Endothelial cell of umbilical vein (primary cell): ENCODE measurements at regions not wholly inside any gene's neighbourhood (a gene's known extent, or its start where the extent isn't known, plus 50 kb on each side); places are given as distances from the start of the nearest gene placed in this dataset.

Source experiments
- BruUV-seq: library from RNA; stranded (reverse); fragments of 400-500 nt; replicated peaks from 2 replicates; lab custom pipeline; 2021; lab: Mats Ljungman, UMichigan
- CTCF ChIA-PET: fragments of 300-600, 350-600 bp; sonication (Branson Sonifier 250); formaldehyde crosslinking; loops from one replicate; lab custom pipeline; 2021; ENCODE audit warnings: antibody characterized with exemption, inconsistent platforms; lab: Charles Lee
- POLR2A ChIA-PET: fragments of 300-600, 350-600 bp; sonication (Branson Sonifier 250); formaldehyde crosslinking; loops from one replicate; lab custom pipeline; 2021; ENCODE audit warnings: antibody characterized with exemption, inconsistent platforms; lab: Charles Lee
- DNase-seq: peaks from one replicate; pipeline ENCODE4 v3.0.0-alpha.2; 2011; ENCODE audit warnings: low read depth, low spot score
- FAIRE-seq: peaks from 2 replicates; lab custom pipeline; 2011; peaks lifted over from hg19 to GRCh38; lab: Jason Lieb, UNC
- H2AFZ ChIP-seq: 2 replicates; pipeline ENCODE4 v1.6.0; 2012; ENCODE audit warnings: low read depth, low read length, control low read depth, inconsistent platforms
- H3K27ac ChIP-seq: 2 replicates; pipeline ENCODE4 v1.5.1; 2011; ENCODE audit warnings: low read depth, mild to moderate bottlenecking, control low read depth, low read length, moderate library complexity; ENCODE audit not compliant: insufficient read depth
- H3K27me3 ChIP-seq, 2 experiments: 2 replicates each; pipeline versions ENCODE4 v1.6.0 to v1.6.1; 2011; ENCODE audit warnings: low read length in 2 of 2, mixed read lengths in 1 of 2; ENCODE audit not compliant: control insufficient read depth in 2 of 2, insufficient read depth in 2 of 2
- H3K36me3 ChIP-seq, 2 experiments: 2 replicates in 1 of 2; 3 replicates in 1 of 2; pipeline ENCODE4 v1.5.1; 2011; ENCODE audit warnings: low read length in 2 of 2, mild to moderate bottlenecking in 1 of 2, moderate library complexity in 1 of 2; ENCODE audit not compliant: control insufficient read depth in 2 of 2, insufficient read depth in 2 of 2; ENCODE audit errors: extremely low read depth in 1 of 2
- H3K4me1 ChIP-seq: 3 replicates; pipeline ENCODE4 v1.5.1; 2011; ENCODE audit warnings: mild to moderate bottlenecking, low read length; ENCODE audit not compliant: control insufficient read depth, insufficient read depth; ENCODE audit errors: extremely low read depth
- H3K4me2 ChIP-seq: 2 replicates; pipeline ENCODE4 v1.6.1; 2011; ENCODE audit warnings: low read length, control low read depth, mixed read lengths; ENCODE audit not compliant: insufficient read depth
- H3K4me3 ChIP-seq, 3 experiments: fragments of 200-600 bp in 1 of 3; sonication (generic), shearing (Covaris generic) in 1 of 3; replicated peaks in 1 of 3; 2 replicates each; pipeline ENCODE4 v1.5.1; 2011 to 2016; ENCODE audit warnings: control low read depth in 3 of 3, low read length in 3 of 3, mild to moderate bottlenecking in 2 of 3, inconsistent platforms in 1 of 3, low read depth in 1 of 3, moderate library complexity in 1 of 3; ENCODE audit not compliant: insufficient read depth in 1 of 3
- H3K79me2 ChIP-seq: 2 replicates; pipeline ENCODE4 v1.6.0; 2012; ENCODE audit warnings: low read length, inconsistent platforms; ENCODE audit not compliant: control insufficient read depth, insufficient read depth
- H3K9ac ChIP-seq: replicated peaks from 2 replicates; pipeline ENCODE3; 2011; ENCODE audit warnings: low read length, control low read depth; ENCODE audit not compliant: insufficient read depth; ENCODE audit errors: extremely low read depth
- H3K9me1 ChIP-seq: replicated peaks from 3 replicates; pipeline ENCODE4 v1.6.0; 2011; ENCODE audit warnings: mild to moderate bottlenecking, low read length; ENCODE audit not compliant: control insufficient read depth, insufficient read depth; ENCODE audit errors: extremely low read depth
- H3K9me3 ChIP-seq: replicated peaks from 2 replicates; pipeline ENCODE4 v1.5.1; 2012; ENCODE audit warnings: low read length, inconsistent platforms; ENCODE audit not compliant: control insufficient read depth, insufficient read depth
- H4K20me1 ChIP-seq: replicated peaks from 2 replicates; pipeline ENCODE3; 2011; ENCODE audit warnings: mild to moderate bottlenecking, low read length; ENCODE audit not compliant: control insufficient read depth, insufficient read depth; ENCODE audit errors: extremely low read depth
- EZH2 ChIP-seq: IDR thresholded peaks from 2 replicates; pipeline ENCODE4 v1.6.1; 2012; ENCODE audit warnings: borderline replicate concordance, low read depth, mild to moderate bottlenecking, moderate library complexity, low read length, inconsistent platforms; ENCODE audit not compliant: severe bottlenecking
- FOS ChIP-seq: IDR thresholded peaks from 2 replicates; pipeline ENCODE4 v1.6.1; 2011; ENCODE audit warnings: mild to moderate bottlenecking, low read length, moderate library complexity, borderline replicate concordance; ENCODE audit not compliant: insufficient read depth
- GATA2 ChIP-seq: IDR thresholded peaks from 2 replicates; pipeline ENCODE4 v1.7.0; 2011; ENCODE audit warnings: low read depth, mild to moderate bottlenecking, moderate library complexity, mixed read lengths, low read length; ENCODE audit not compliant: insufficient read length, insufficient read depth
- JUN ChIP-seq: IDR thresholded peaks from 2 replicates; pipeline ENCODE4 v1.6.1; 2011; ENCODE audit warnings: borderline replicate concordance, low read depth; ENCODE audit not compliant: insufficient read length, insufficient read depth
- MYC ChIP-seq: IDR thresholded peaks from one replicate; pipeline ENCODE4 v1.6.1; 2011; ENCODE audit warnings: mild to moderate bottlenecking, low read depth, low read length
- POLR2A ChIP-seq: IDR thresholded peaks from 2 replicates; pipeline ENCODE4 v1.6.1; 2012; ENCODE audit warnings: low read depth, mild to moderate bottlenecking, control low read depth, low read length
- POLR2AphosphoS5 ChIP-seq: IDR thresholded peaks from 2 replicates; pipeline ENCODE4 v1.6.1; 2012; ENCODE audit warnings: low read depth, mild to moderate bottlenecking, control low read depth, low read length, moderate library complexity; ENCODE audit not compliant: insufficient read depth
- dilution Hi-C: fragments of 300-500 bp; cut with MboI; formaldehyde crosslinking; loops from one replicate; pipeline ENCODE4 v1.15.0; 2019; ENCODE audit warnings: low sequenced_read_pairs; ENCODE audit not compliant: extremely low pct_ligation_motif_present
- intact Hi-C: fragments of 100-400 bp; cut with micrococcal nuclease; formaldehyde crosslinking; loops from one replicate; pipeline ENCODE4 v1.10.0; 2022
- TF ChIP-seq, protein P1 (sequence below): IDR thresholded peaks from 2 replicates; pipeline ENCODE4 v1.6.1; 2011; ENCODE audit not compliant: insufficient read depth, insufficient read length
- TF ChIP-seq, protein P2 (sequence below), 2 donors: IDR thresholded peaks; 1 replicate in 1 of 2; 2 replicates in 1 of 2; pipeline ENCODE4 v1.5.1; 2011; ENCODE audit warnings: low read length in 2 of 2, mild to moderate bottlenecking in 2 of 2, moderate library complexity in 2 of 2, control low read depth in 1 of 2, inconsistent platforms in 1 of 2, low read depth in 1 of 2; ENCODE audit not compliant: insufficient read depth in 1 of 2; ENCODE audit errors: extremely low read depth in 1 of 2

DNA sequence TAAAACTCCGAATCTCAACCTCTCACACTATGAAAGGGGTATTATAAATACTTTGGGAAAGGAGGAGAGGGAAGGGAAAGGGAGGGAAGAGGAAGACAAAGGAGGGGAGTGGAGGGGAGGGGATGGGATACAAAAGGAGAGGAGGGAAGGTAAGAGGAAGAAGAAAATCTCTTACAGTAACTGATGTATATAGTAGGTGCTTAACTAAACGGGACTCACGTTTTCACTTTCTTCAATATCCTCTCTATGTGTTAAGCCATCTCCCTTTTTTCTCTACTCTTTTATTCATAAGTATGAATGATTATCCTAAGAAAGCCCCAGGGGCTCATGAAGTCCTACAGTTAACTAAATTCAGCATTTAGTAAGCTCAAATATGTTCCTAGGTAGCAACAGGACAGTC lies 729.6 kb upstream of the NR2F2 start:
- peaks cover 20% of the 10 kb centered on the region for H3K4me1 ChIP-seq
- no TSS peak for BruUV-seq
- no peak overlapping the region for H3K4me3 ChIP-seq
- dilution Hi-C loops (no loop called here), intact Hi-C loops (no loop called here)
- CTCF ChIA-PET, result interaction anchor here (1.0 to 2.8 kb wide), 3 partner anchors 9 to 12 kb away, joined by 3 to 8 read pairs (median 5); no protein-coding TSS in a partner anchor
- no peak overlapping the region for H2AFZ ChIP-seq
- TF ChIP-seq POLR2A, result no peak
- TF ChIP-seq EZH2, result no peak
- TF ChIP-seq, protein P1, sequence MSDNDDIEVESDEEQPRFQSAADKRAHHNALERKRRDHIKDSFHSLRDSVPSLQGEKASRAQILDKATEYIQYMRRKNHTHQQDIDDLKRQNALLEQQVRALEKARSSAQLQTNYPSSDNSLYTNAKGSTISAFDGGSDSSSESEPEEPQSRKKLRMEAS, result no peak
- TF ChIP-seq POLR2AphosphoS5, result no peak
- TF ChIP-seq GATA2, result no peak
- no peak for TF ChIP-seq MYC
- TF ChIP-seq JUN, result no peak
- TF ChIP-seq, protein P2, sequence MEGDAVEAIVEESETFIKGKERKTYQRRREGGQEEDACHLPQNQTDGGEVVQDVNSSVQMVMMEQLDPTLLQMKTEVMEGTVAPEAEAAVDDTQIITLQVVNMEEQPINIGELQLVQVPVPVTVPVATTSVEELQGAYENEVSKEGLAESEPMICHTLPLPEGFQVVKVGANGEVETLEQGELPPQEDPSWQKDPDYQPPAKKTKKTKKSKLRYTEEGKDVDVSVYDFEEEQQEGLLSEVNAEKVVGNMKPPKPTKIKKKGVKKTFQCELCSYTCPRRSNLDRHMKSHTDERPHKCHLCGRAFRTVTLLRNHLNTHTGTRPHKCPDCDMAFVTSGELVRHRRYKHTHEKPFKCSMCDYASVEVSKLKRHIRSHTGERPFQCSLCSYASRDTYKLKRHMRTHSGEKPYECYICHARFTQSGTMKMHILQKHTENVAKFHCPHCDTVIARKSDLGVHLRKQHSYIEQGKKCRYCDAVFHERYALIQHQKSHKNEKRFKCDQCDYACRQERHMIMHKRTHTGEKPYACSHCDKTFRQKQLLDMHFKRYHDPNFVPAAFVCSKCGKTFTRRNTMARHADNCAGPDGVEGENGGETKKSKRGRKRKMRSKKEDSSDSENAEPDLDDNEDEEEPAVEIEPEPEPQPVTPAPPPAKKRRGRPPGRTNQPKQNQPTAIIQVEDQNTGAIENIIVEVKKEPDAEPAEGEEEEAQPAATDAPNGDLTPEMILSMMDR (IDR thresholded peaks at IDR 0.05; ENCODE audit: extremely low read depth in 1 of 2, insufficient read depth in 1 of 2, low read depth in 1 of 2, low read length in 2 of 2), result no peak
- TF ChIP-seq FOS, result no peak
- H3K9ac ChIP-seq, result no peak overlapping the region
- H3K9me1 ChIP-seq, result no peaks in the 10 kb centered on the region
- no peaks in the 10 kb centered on the region for H4K20me1 ChIP-seq
- no peaks in the 10 kb centered on the region for H3K9me3 ChIP-seq
- DNase-seq (no peak), FAIRE-seq (no peak)
- H3K36me3 ChIP-seq, result no peaks in the 10 kb centered on the region
- H3K79me2 ChIP-seq, result no peaks in the 10 kb centered on the region
- H3K4me2 ChIP-seq, result no peak overlapping the region
- no peaks in the 10 kb centered on the region for H3K27me3 ChIP-seq
- H3K27ac ChIP-seq, result no peak overlapping the region
- POLR2A ChIA-PET, result interaction anchor here (0.6 kb wide), 1 partner anchor 914 kb away, joined by 4 read pairs; no protein-coding TSS in a partner anchor
